ENCODE measurements at regions not wholly inside any gene's neighbourhood (a gene's known extent, or its start where the extent isn't known, plus 50 kb on each side); places are given as distances from the start of the nearest gene placed in this dataset.
"Not testable (repeated sequence)": the region's sequence is repeated elsewhere in the genome, so short reads cannot be mapped to it uniquely, and the experiment has no call there.

DNA sequence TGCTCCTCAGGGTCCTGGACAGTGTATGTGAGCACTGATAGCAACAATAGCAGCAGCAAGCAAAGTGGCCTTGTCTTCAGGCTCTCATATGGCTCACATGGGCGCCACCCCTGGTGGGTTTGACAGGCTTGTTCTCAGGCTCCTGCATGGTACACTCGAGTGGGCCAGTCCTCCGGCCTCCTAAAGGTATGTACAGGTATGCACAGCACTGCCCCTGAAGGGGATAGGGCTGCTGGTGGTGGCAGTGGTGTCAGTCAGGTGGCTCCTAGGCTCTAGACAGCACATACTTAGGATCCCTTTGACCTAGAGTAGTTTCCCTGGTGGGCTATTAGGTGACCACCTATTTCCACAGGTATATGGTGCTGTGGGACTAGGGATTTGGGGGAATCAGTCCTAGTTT lies 79.8 kb downstream of the LGALS9B start:
- DNase-seq (ENCODE audit: insufficient read length, low spot score); FAIRE-seq: not testable (repeated sequence)

GRCh38 chr17:20381358-20382300 lies 85.7 kb downstream of the LGALS9B start:
- DNase-seq (ENCODE audit: insufficient read length, low spot score), result not testable (repeated sequence)
- FAIRE-seq, result peak; percentile 13

DNA sequence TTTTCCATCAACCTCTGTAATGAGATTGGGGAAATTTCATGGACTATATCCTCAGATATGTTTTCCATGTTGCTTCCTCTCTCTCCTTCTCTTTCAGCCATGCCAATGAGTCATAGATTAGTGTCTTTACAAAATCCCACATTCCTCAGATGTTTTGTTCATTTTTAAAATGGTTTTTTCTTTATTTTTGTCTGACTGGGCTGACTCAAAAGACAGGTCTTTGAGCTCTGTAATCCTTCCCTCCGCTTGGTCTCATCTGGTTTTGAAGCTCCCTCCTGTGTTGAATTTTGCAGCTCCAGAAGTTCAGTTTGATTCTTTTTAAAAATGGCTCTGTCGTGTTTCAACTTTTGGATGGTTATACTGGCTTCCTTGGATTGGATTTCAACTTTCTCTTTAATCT lies 86.7 kb downstream of the LGALS9B start:
- not testable (repeated sequence) for DNase-seq (ENCODE audit: insufficient read length, low spot score); FAIRE-seq

GRCh38 chr17:20379251-20379650 lies 88.1 kb downstream of the LGALS9B start:
- DNase-seq (ENCODE audit: insufficient read length, low spot score); FAIRE-seq: not testable (repeated sequence)

- FAIRE-seq; DNase-seq (ENCODE audit: insufficient read length, low spot score): not testable (repeated sequence)
Measured at GRCh38 chr17:20376642-20377041, 90.7 kb downstream of the LGALS9B start.

GRCh38 chr17:20375745-20376144 lies 91.6 kb downstream of the LGALS9B start:
- not testable (repeated sequence) for DNase-seq (ENCODE audit: insufficient read length, low spot score); FAIRE-seq

All from GM12891 (cell line).